ENCODE measurements at regions not wholly inside any gene's neighbourhood (a gene's known extent, or its start where the extent isn't known, plus 50 kb on each side); places are given as distances from the start of the nearest gene placed in this dataset.
"Not testable (repeated sequence)": the region's sequence is repeated elsewhere in the genome, so short reads cannot be mapped to it uniquely, and the experiment has no call there.

DNA sequence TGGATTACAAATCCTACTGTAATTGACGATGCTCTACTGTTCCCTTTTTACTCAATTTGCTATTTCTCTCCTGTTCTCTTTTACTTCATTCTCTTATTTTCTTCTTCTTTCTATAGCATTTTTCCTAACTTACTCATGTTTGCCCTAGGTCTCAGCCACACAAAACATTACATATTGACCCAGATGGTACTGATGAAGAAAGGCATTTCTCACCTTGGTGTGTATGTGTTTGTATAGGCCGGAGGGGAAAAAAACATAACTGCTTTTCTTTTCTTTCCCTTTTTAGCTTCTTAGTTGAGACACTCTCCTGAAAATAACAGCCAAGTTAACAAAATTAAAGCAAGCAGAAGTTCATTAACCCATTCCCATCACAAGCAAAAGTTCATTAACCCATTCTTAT, 1019.8 kb upstream of the CDH18 start:
- TF ChIP-seq, protein P1, sequence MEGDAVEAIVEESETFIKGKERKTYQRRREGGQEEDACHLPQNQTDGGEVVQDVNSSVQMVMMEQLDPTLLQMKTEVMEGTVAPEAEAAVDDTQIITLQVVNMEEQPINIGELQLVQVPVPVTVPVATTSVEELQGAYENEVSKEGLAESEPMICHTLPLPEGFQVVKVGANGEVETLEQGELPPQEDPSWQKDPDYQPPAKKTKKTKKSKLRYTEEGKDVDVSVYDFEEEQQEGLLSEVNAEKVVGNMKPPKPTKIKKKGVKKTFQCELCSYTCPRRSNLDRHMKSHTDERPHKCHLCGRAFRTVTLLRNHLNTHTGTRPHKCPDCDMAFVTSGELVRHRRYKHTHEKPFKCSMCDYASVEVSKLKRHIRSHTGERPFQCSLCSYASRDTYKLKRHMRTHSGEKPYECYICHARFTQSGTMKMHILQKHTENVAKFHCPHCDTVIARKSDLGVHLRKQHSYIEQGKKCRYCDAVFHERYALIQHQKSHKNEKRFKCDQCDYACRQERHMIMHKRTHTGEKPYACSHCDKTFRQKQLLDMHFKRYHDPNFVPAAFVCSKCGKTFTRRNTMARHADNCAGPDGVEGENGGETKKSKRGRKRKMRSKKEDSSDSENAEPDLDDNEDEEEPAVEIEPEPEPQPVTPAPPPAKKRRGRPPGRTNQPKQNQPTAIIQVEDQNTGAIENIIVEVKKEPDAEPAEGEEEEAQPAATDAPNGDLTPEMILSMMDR (IDR thresholded peaks at IDR 0.05): no peak
- no peak for TF ChIP-seq POLR2A (IDR thresholded peaks at IDR 0.05)
- WGBS, 2 donors: 61 to 74% methylated on average over 2 of the region's 2 CpGs
- ATAC-seq (no peak), DNase-seq (no peak)
- Histone ChIP-seq H3K4me3 (no peak overlapping the region), H3K9me3 (no peaks in the 10 kb centered on the region), H3K27me3 (no peaks in the 10 kb centered on the region), H3K27ac (no peak overlapping the region), H3K36me3 (replicated peaks in 1 of 2; ENCODE audit: insufficient read depth in 1 of 2, low read depth in 2 of 2) (no peaks in the 10 kb centered on the region), H3K4me1 (no peaks in the 10 kb centered on the region)
- intact Hi-C loops (cut with DNase I): no loop called here

DNA sequence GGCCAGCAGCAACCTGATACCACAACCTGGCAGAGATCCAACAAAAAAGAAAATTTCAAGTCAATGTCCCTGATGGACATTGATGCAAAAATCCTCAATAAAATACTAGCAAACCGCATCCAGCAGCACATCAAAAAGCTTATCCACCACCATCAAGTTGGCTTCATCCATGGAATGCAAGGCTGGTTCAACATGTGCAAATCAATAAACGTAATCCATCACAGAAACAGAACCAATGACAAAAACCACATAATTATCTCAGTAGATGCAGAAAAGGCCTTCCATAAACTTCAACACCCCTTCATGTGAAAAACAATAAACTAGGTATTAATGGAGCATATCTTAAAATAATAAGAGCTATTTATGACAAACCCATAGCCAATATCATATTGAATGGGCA, 1000.9 kb upstream of the CDH18 start:
- H3K4me1 ChIP-seq; H3K27ac ChIP-seq; ATAC-seq; H3K27me3 ChIP-seq; H3K9me3 ChIP-seq; intact Hi-C loops (cut with DNase I); H3K36me3 ChIP-seq (replicated peaks in 1 of 2; ENCODE audit: insufficient read depth in 1 of 2, low read depth in 2 of 2); DNase-seq; H3K4me3 ChIP-seq: not testable (repeated sequence)
- WGBS, 2 donors: 35 to 44% methylated on average over 2 of the region's 2 CpGs

DNA sequence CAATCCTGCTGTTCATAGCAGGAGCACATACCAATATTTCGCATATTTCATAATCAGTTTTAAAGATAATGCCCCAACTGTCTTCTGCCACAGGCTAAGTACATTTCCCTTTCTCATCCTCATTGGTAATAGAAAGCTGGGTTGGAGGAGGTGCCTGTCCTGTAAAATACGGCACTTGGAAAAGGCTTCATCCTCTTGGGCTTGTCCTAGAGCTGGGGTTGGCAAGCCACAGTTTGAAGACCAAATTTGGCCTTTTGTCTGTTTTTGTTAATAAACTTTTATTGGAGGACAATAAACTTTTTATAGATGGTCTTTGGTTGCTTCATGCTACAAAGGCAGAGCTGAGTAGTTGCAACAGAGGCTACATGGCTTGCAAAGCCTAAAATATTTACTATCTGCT, 997.8 kb upstream of the CDH18 start:
- DNase-seq: no peak
- no peaks in the 10 kb centered on the region for H3K9me3 ChIP-seq
- H3K4me3 ChIP-seq: no peak overlapping the region
- ATAC-seq: no peak
- no peaks in the 10 kb centered on the region for H3K36me3 ChIP-seq (replicated peaks in 1 of 2; ENCODE audit: insufficient read depth in 1 of 2, low read depth in 2 of 2)
- 45 to 46% methylated on average over 2 of the region's 2 CpGs for WGBS, 2 donors
- H3K27ac ChIP-seq: no peak overlapping the region
- H3K4me1 ChIP-seq: no peaks in the 10 kb centered on the region
- H3K27me3 ChIP-seq: no peaks in the 10 kb centered on the region
- intact Hi-C loops (cut with DNase I): no loop called here
- no peak for TF ChIP-seq POLR2A (IDR thresholded peaks at IDR 0.05)
- TF ChIP-seq, protein P1 (IDR thresholded peaks at IDR 0.05): no peak

DNA sequence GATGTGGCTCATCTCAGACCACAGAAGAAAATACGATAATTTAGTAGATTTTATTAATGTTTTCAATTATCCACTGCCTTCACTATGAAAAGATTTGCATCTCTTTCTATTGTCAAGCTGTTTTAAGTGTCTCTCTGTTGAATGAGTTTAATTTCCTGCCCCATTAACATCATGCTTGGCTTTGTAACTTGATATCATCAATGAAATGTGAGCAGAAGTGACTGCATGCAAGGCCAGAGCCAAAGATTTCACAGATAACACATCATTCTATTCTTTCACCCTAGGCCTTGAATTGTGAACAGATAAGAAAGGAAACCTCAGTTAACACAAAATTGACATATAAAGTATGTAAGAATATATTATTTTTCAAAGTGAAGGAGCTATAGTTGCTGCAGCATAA, 986.4 kb upstream of the CDH18 start:
- intact Hi-C loops (cut with DNase I): no loop called here
- no peak overlapping the region for H3K27ac ChIP-seq
- 57 to 88% methylated on average over 1 of the region's 1 CpG for WGBS, 2 donors
- no peak overlapping the region for H3K4me3 ChIP-seq
- H3K36me3 ChIP-seq (replicated peaks in 1 of 2; ENCODE audit: insufficient read depth in 1 of 2, low read depth in 2 of 2): no peaks in the 10 kb centered on the region
- no peaks in the 10 kb centered on the region for H3K27me3 ChIP-seq
- DNase-seq: no peak
- H3K4me1 ChIP-seq: no peaks in the 10 kb centered on the region
- no peaks in the 10 kb centered on the region for H3K9me3 ChIP-seq
- ATAC-seq: no peak
- no peak for TF ChIP-seq POLR2A (IDR thresholded peaks at IDR 0.05)
- TF ChIP-seq, protein P1 (IDR thresholded peaks at IDR 0.05): no peak

DNA sequence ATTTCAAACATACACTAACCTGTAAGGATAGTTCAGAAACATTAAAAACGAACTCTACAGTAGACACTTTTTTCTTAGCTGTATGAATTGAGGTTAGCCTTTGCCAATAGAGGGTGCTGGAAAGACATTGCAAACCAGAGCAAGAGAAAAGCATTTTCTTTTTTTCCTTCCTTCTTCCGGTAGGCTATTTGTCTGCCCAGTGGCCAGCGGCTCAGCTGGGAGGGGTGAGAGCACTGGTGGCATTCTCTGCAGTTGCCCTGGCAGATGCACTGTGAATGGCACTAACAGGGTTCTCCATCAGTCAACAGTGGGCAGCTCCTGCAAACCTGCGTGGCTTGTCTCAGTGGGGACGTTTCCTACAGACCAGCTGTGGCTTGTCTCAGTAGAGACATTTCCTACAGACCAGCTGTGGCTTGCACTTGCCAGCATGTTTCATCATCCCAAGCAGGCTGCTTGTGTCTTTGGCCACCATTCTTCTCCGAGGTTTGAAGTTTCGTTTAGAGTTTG, 984.5 kb upstream of the CDH18 start:
- no peak for TF ChIP-seq POLR2A (IDR thresholded peaks at IDR 0.05)
- TF ChIP-seq, protein P1 (IDR thresholded peaks at IDR 0.05): peak in 2 of 7 experiments; percentile 19 to 24
- ATAC-seq: peak; percentile 71
- 33 to 36% methylated on average over 7 of the region's 7 CpGs for WGBS, 2 donors
- Histone ChIP-seq H3K27ac (no peak overlapping the region), H3K27me3 (no peaks in the 10 kb centered on the region), H3K36me3 (replicated peaks in 1 of 2; ENCODE audit: insufficient read depth in 1 of 2, low read depth in 2 of 2) (no peaks in the 10 kb centered on the region), H3K4me3 (no peak overlapping the region), H3K4me1 (no peaks in the 10 kb centered on the region), H3K9me3 (no peaks in the 10 kb centered on the region)
- DNase-seq: peak in 2 of 4 donors; percentile 14 to 24
- intact Hi-C loops (cut with DNase I): no loop called here
